BJ (cell line): ENCODE measurements at regions not wholly inside any gene's neighbourhood (a gene's known extent, or its start where the extent isn't known, plus 50 kb on each side); places are given as distances from the start of the nearest gene placed in this dataset.

Experiments
- CTCF ChIA-PET: fragments of 350-600 bp; formaldehyde crosslinking; extraction: SDS; loops from one replicate; lab custom pipeline; 2021; ENCODE audit warnings: antibody characterized with exemption, inconsistent platforms; lab: Yijun Ruan, JAX
- POLR2A ChIA-PET: fragments of 300-600 bp; sonication (Branson Sonifier 250); formaldehyde crosslinking; extraction: SDS; loops from one replicate; lab custom pipeline; 2021; ENCODE audit warnings: antibody characterized with exemption; lab: Charles Lee
- DNase-seq: peaks from one replicate; pipeline ENCODE4 v3.0.0-alpha.2; 2011; ENCODE audit warnings: low read depth
- H3K27me3 ChIP-seq: 2 replicates; pipeline ENCODE4 v1.6.0; 2011; ENCODE audit warnings: low read length; ENCODE audit not compliant: control insufficient read depth, insufficient read depth
- H3K36me3 ChIP-seq: 2 replicates; pipeline ENCODE4 v1.5.1; 2011; ENCODE audit warnings: low read length; ENCODE audit not compliant: control insufficient read depth, insufficient read depth
- H3K4me3 ChIP-seq: 2 replicates; pipeline ENCODE4 v1.5.1; 2011; ENCODE audit warnings: low read depth, mild to moderate bottlenecking, control low read depth, low read length
- CTCF ChIP-seq: IDR thresholded peaks from 2 replicates; pipeline ENCODE4 v1.5.1; 2011; ENCODE audit warnings: low read depth, mild to moderate bottlenecking, control low read depth, inconsistent platforms, low read length, moderate library complexity; ENCODE audit not compliant: insufficient read depth

- CTCF ChIA-PET = interaction anchor here (3.1 kb wide), 1 partner anchor 9 kb away, joined by 17 read pairs; no protein-coding TSS in a partner anchor
- no peak for DNase-seq
- Histone ChIP-seq H3K36me3 (no peaks in the 10 kb centered on the region), H3K4me3 (no peak overlapping the region), H3K27me3 (no peaks in the 10 kb centered on the region)
- POLR2A ChIA-PET = no interaction called here
- TF ChIP-seq CTCF = no peak
Observed at GRCh38 chr10:31741473-31741872, 187.2 kb downstream of the ARHGAP12 start.

GRCh38 chr10:31739711-31740110 is 188.9 kb downstream of the ARHGAP12 start:
- ChIA-PET CTCF (interaction anchor here (1.0 to 3.1 kb wide), 3 partner anchors 9 to 15 kb away, joined by 4 to 17 read pairs (median 6); no protein-coding TSS in a partner anchor), POLR2A (no interaction called here)
- no peak for TF ChIP-seq CTCF
- peak; percentile 97 for DNase-seq
- H3K27me3 ChIP-seq = no peaks in the 10 kb centered on the region
- H3K36me3 ChIP-seq = no peaks in the 10 kb centered on the region
- H3K4me3 ChIP-seq = no peak overlapping the region

- DNase-seq = no peak
- POLR2A ChIA-PET = no interaction called here
Observed at GRCh38 chr10:31739146-31739545, 189.5 kb downstream of the ARHGAP12 start.

GRCh38 chr10:31731711-31732110 is 196.9 kb downstream of the ARHGAP12 start:
- Histone ChIP-seq H3K4me3 (no peak overlapping the region), H3K27me3 (no peaks in the 10 kb centered on the region), H3K36me3 (no peaks in the 10 kb centered on the region)
- TF ChIP-seq CTCF = no peak
- DNase-seq = no peak
- ChIA-PET CTCF (no interaction called here), POLR2A (no interaction called here)

More at GRCh38 chr10:31739146-31739545, 189.5 kb downstream of the ARHGAP12 start:
- Histone ChIP-seq H3K27me3 (no peaks in the 10 kb centered on the region), H3K4me3 (no peak overlapping the region), H3K36me3 (no peaks in the 10 kb centered on the region)
- CTCF ChIA-PET = interaction anchor here (1.0 to 3.1 kb wide), 3 partner anchors 9 to 14 kb away, joined by 4 to 17 read pairs (median 6); no protein-coding TSS in a partner anchor
- TF ChIP-seq CTCF = no peak

- CTCF ChIA-PET = interaction anchor here (1.4 kb wide), 1 partner anchor 9 kb away, joined by 4 read pairs; no protein-coding TSS in a partner anchor
- DNase-seq = no peak
- Histone ChIP-seq H3K36me3 (no peaks in the 10 kb centered on the region), H3K4me3 (no peak overlapping the region), H3K27me3 (no peaks in the 10 kb centered on the region)
- POLR2A ChIA-PET = no interaction called here
- no peak for TF ChIP-seq CTCF
Observed at GRCh38 chr10:31730776-31731175, 197.9 kb downstream of the ARHGAP12 start.
